Ishikawa (cell line): ENCODE measurements at regions not wholly inside any gene's neighbourhood (a gene's known extent, or its start where the extent isn't known, plus 50 kb on each side); places are given as distances from the start of the nearest gene placed in this dataset.

ENCODE experiments used
- CEBPB ChIP-seq: IDR thresholded peaks from 2 replicates; pipeline ENCODE4 v1.6.1; 2012
- CREB1 ChIP-seq: IDR thresholded peaks from 2 replicates; pipeline ENCODE4 v1.6.1; 2012; ENCODE audit warnings: low read depth
- EGR1 ChIP-seq: IDR thresholded peaks from 2 replicates; pipeline ENCODE4 v1.6.1; 2012
- EP300 ChIP-seq: IDR thresholded peaks from 2 replicates; pipeline ENCODE4 v1.6.1; 2012; ENCODE audit warnings: borderline replicate concordance
- FOXM1 ChIP-seq: IDR thresholded peaks from 2 replicates; pipeline ENCODE4 v1.6.1; 2012; ENCODE audit warnings: low read depth, borderline replicate concordance
- MAX ChIP-seq: IDR thresholded peaks from 2 replicates; pipeline ENCODE4 v1.6.1; 2012
- NFIC ChIP-seq: IDR thresholded peaks from 2 replicates; pipeline ENCODE4 v1.6.1; 2012
- RAD21 ChIP-seq: IDR thresholded peaks from 2 replicates; pipeline ENCODE4 v1.6.1; 2012; ENCODE audit warnings: low read depth
- REST ChIP-seq: IDR thresholded peaks from 2 replicates; pipeline ENCODE4 v1.6.1; 2012; ENCODE audit warnings: low read depth, mild to moderate bottlenecking
- TAF1 ChIP-seq: IDR thresholded peaks from 2 replicates; pipeline ENCODE4 v1.6.1; 2012; ENCODE audit warnings: low read depth, mild to moderate bottlenecking
- TEAD4 ChIP-seq: IDR thresholded peaks from 2 replicates; pipeline ENCODE4 v1.6.1; 2012
- YY1 ChIP-seq: IDR thresholded peaks from 2 replicates; pipeline ENCODE4 v1.6.1; 2012; ENCODE audit warnings: low read depth

GRCh38 chr1:233496993-233497392, 116.9 kb upstream of the KCNK1 start:
- TF ChIP-seq REST (no peak), YY1 (no peak), RAD21 (no peak), EP300 (no peak), CREB1 (no peak), TAF1 (no peak), CEBPB (no peak), FOXM1 (no peak), EGR1 (no peak), MAX (no peak), TEAD4 (no peak), NFIC (no peak)
